ENCODE measurements at regions not wholly inside any gene's neighbourhood (a gene's known extent, or its start where the extent isn't known, plus 50 kb on each side); places are given as distances from the start of the nearest gene placed in this dataset.

GRCh38 chr15:66928784-66929183 is 136.6 kb upstream of the SMAD3 start:
- TF ChIP-seq, protein P1, sequence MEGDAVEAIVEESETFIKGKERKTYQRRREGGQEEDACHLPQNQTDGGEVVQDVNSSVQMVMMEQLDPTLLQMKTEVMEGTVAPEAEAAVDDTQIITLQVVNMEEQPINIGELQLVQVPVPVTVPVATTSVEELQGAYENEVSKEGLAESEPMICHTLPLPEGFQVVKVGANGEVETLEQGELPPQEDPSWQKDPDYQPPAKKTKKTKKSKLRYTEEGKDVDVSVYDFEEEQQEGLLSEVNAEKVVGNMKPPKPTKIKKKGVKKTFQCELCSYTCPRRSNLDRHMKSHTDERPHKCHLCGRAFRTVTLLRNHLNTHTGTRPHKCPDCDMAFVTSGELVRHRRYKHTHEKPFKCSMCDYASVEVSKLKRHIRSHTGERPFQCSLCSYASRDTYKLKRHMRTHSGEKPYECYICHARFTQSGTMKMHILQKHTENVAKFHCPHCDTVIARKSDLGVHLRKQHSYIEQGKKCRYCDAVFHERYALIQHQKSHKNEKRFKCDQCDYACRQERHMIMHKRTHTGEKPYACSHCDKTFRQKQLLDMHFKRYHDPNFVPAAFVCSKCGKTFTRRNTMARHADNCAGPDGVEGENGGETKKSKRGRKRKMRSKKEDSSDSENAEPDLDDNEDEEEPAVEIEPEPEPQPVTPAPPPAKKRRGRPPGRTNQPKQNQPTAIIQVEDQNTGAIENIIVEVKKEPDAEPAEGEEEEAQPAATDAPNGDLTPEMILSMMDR (IDR thresholded peaks at IDR 0.05): no peak
- Mint-ChIP-seq H3K27ac (no peak overlapping the region), H3K9me3 (peaks cover 19% of the 10 kb centered on the region), H3K4me3 (no peak overlapping the region), H3K4me1 (peaks cover 44% of the 10 kb centered on the region), H3K36me3 (ENCODE audit: low read depth) (no peaks in the 10 kb centered on the region), H3K27me3 (ENCODE audit: low read depth, poor library complexity) (peaks cover 5% of the 10 kb centered on the region)
- DNase-seq: no peak

GRCh38 chr15:66929843-66930402 is 135.5 kb upstream of the SMAD3 start:
- peaks cover 44% of the 10 kb centered on the region for H3K4me1 Mint-ChIP-seq
- no peak overlapping the region for H3K4me3 Mint-ChIP-seq
- no peak for DNase-seq
- H3K36me3 Mint-ChIP-seq (ENCODE audit: low read depth): peaks cover 5% of the 10 kb centered on the region
- peaks cover 22% of the 10 kb centered on the region for H3K9me3 Mint-ChIP-seq
- TF ChIP-seq, protein P1 (IDR thresholded peaks at IDR 0.05): no peak
- H3K27me3 Mint-ChIP-seq (ENCODE audit: low read depth, poor library complexity): peaks cover 6% of the 10 kb centered on the region
- H3K27ac Mint-ChIP-seq: peak overlapping the region; percentile 10

- Mint-ChIP-seq H3K4me3 (peak overlapping the region; percentile 59), H3K9me3 (peaks cover 30% of the 10 kb centered on the region), H3K36me3 (ENCODE audit: low read depth) (peaks cover 5% of the 10 kb centered on the region), H3K27me3 (ENCODE audit: low read depth, poor library complexity) (peaks cover 6% of the 10 kb centered on the region), H3K27ac (peak overlapping the region; percentile 94), H3K4me1 (peaks cover 60% of the 10 kb centered on the region)
- DNase-seq: no peak
- TF ChIP-seq, protein P1 (IDR thresholded peaks at IDR 0.05): no peak
Measured at GRCh38 chr15:66931768-66932633, 133.4 kb upstream of the SMAD3 start.

DNA sequence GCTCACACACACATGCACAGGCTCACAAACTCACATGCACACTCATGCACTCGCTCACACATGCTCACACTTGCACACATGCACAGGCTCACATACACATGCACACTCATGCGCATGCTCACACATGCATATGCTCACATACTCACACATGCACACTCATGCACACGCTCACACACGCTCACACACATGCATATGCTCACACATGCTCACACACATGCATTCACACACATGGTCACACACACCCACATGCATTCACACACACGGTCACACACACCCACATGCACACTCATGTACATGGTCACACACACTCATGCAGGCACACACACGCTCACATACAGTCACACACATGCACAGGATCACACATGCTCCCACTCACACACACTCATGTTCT is 132.8 kb upstream of the SMAD3 start:
- DNase-seq: no peak
- Mint-ChIP-seq H3K4me3 (peak overlapping the region; percentile 10), H3K9me3 (peaks cover 36% of the 10 kb centered on the region), H3K27ac (peak overlapping the region; percentile 94), H3K27me3 (ENCODE audit: low read depth, poor library complexity) (peaks cover 6% of the 10 kb centered on the region), H3K36me3 (ENCODE audit: low read depth) (peaks cover 5% of the 10 kb centered on the region), H3K4me1 (peaks cover 60% of the 10 kb centered on the region)
- TF ChIP-seq, protein P1 (IDR thresholded peaks at IDR 0.05): no peak

GRCh38 chr15:66933932-66934867 is 131.2 kb upstream of the SMAD3 start:
- peaks cover 42% of the 10 kb centered on the region for H3K9me3 Mint-ChIP-seq
- TF ChIP-seq, protein P1 (IDR thresholded peaks at IDR 0.05): no peak
- H3K27me3 Mint-ChIP-seq (ENCODE audit: low read depth, poor library complexity): peaks cover 6% of the 10 kb centered on the region
- H3K4me1 Mint-ChIP-seq: peaks cover 58% of the 10 kb centered on the region
- peaks cover 5% of the 10 kb centered on the region for H3K36me3 Mint-ChIP-seq (ENCODE audit: low read depth)
- H3K27ac Mint-ChIP-seq: no peak overlapping the region
- H3K4me3 Mint-ChIP-seq: no peak overlapping the region
- no peak for DNase-seq

Measured in nephron progenitor cell (in vitro differentiated cells).